Epidermal melanocyte (primary cell): ENCODE measurements at regions not wholly inside any gene's neighbourhood (a gene's known extent, or its start where the extent isn't known, plus 50 kb on each side); places are given as distances from the start of the nearest gene placed in this dataset.
A peak's percentile ranks its signal among the peaks of the same experiment; 100 is the strongest.

Experiments used
- DNase-seq: peaks from one replicate; pipeline ENCODE4 v3.0.0; 2011; ENCODE audit warnings: low spot score; ENCODE audit not compliant: insufficient read length

DNA sequence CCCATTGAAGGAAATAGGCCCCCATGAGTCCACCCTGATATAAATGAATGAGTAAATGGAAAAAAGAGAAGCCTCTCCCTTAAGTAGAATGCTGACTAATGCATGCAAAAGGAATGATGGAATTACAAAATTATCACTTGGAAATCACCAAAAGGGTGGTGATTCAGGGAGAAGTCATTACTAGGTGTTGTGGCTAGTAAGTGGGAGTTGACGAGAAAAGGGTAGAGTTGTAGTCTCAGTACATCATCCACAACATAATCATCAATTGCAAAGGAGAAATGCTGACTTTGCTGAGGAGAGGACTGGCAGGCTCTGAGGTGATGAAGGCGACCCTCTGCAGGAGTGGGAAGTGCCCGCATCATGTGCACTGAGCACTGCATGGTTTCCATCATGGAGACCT lies 201.5 kb upstream of the S1PR3 start:
- no peak for DNase-seq

GRCh38 chr9:88791105-88791805 lies 200.0 kb upstream of the S1PR3 start:
- no peak for DNase-seq

DNA sequence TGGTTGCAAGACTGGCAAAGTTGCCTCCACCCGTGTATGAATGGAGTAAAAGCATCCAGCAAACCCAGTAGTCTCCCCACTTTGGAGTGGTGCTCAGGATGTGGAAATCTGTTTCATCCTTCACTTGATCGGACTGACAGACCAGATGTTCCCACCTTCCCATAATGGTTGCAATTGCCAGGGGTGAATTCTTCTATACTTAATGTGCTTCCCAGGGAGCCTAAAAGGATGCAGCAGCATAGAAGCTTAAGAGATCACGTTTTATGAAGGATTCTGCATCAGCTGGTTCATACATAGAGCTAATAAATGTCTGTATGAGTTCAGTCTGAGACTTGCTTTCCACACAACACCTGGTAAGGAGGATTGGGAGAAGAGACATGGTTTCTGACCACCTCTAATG lies 198.8 kb upstream of the S1PR3 start:
- no peak for DNase-seq

DNA sequence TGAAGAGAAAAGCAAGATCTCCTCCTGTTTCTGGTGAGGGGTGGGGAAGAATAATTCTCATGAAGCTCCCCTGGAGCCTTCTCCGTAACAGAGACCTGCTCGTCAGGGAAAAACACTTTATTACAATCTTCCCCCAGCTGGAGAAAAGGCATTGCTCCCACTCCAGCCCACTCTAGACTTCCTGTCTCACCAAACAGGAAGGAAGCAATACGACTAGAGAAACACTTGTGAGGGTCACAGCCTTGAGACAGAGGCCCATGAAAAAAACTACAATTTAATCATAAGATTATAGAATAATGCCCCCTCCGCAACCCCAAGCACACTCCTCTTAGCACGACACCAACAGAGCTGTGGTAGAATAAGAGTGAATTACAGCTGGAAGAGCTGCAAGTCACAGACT lies 197.2 kb upstream of the S1PR3 start:
- DNase-seq, result no peak

- DNase-seq, result no peak
Observed at GRCh38 chr9:88796947-88797346, 194.3 kb upstream of the S1PR3 start.

DNA sequence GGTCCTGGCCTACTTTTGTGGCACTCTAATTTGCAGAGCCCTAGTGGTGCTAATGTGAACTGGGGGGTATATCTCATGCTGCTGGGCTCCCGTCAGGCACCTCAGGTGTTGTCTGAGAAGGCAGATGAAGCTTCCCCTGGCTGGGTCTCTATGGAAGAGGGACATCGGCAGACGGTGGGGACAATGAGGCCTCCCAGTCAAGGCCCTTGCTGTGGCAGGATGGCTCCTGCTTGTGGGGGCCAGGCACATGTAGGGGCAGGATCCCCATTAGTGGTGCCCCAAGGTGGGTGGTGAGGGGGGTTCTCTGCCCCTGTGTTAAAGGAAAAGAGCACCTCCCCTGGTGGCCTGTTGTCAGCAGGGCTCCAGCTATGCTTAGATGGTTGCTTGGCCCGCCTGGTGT lies 192.8 kb upstream of the S1PR3 start:
- no peak for DNase-seq

DNA sequence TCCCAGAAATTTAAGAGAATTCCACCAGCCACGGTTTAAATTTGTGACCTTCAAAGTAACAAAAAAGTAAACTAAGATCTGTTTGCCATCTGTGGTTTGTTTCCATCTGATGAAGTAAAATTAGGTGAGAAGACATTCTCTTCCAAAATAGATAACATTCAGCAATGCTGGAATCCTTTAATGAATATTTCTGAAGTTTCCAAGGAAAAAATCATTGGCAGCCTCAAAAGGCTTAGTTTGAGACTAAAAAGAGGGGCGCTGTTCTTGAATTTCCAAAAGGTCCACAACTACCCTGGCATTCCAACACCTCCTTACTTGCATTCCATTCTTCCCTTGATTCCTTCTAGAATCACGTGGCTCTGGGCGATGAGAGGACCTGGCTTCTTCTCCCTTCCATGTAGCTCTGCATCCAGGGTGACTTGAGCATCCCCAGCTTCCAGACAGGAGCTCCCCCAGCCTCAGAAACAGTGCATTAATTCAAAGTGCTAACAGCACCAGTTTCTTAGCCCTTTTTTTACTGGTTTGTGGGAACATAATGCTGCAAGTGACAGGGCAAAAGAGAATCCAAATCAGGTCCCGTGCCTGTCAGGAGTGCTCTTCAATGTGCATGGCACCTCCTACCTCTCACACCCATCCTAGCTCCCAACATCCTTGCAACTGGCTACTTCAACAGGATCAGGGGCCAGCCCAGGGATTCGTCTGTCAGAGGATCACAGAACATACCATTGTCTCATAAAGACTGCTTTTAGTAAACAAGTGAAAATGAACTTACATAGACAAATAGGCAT lies 191.5 kb upstream of the S1PR3 start:
- no peak for DNase-seq

GRCh38 chr9:88800329-88800682 lies 191.0 kb upstream of the S1PR3 start:
- no peak for DNase-seq

GRCh38 chr9:88801214-88801796 lies 190.0 kb upstream of the S1PR3 start:
- DNase-seq, result no peak

DNA sequence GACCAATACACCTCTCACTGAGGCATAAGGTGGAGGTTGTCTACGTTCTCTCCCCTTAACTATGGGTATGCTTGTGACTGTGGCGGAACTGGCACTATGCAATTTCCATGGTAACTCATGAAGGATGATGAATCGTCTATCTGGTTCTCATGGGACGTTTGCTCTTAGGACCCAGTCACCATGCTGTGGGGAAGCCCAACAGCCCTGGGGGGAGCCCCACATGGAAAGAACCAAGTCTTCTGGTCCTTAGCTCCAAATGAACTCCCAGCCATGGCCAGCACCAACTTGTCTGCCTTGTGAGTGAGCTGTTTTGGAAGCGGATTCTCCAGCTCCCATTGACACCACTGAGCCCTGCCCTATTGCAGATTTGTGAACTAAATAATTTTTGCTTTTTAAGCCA lies 188.7 kb upstream of the S1PR3 start:
- DNase-seq, result no peak

DNA sequence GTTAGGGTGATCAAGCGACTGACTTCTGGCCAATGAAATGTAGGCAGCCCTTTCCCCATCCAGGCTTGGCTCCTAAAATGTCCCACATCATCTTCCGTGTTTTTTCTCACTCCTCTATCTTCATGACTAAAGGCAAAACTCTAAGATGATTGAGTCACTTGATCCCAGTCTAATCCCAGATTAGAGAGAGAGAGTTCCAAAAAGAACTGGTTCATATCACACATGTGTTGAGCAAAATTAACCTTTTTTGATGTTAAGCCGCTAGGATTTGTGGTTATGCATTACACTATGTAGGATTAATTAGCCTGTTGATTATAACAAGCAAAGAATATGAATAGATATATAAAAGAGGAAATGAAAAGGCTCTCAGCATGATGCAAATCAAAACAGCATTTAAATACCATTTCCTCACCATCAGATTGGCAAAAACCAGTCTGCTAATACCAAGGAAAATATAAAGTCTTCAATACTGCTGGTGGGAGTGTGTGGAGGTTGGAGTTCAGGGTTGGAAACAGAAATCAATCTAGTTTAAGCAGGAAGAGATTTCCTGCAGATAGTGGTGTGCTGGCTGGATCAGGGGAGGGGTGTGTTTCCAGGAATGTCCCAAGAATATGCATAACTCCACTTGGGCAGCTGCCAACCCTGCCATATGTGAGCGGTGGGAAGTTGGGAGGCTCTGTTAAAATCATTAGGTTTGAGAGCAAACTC lies 187.6 kb upstream of the S1PR3 start:
- DNase-seq, result no peak

- no peak for DNase-seq
Observed at GRCh38 chr9:88804254-88804596, 187.0 kb upstream of the S1PR3 start.

DNA sequence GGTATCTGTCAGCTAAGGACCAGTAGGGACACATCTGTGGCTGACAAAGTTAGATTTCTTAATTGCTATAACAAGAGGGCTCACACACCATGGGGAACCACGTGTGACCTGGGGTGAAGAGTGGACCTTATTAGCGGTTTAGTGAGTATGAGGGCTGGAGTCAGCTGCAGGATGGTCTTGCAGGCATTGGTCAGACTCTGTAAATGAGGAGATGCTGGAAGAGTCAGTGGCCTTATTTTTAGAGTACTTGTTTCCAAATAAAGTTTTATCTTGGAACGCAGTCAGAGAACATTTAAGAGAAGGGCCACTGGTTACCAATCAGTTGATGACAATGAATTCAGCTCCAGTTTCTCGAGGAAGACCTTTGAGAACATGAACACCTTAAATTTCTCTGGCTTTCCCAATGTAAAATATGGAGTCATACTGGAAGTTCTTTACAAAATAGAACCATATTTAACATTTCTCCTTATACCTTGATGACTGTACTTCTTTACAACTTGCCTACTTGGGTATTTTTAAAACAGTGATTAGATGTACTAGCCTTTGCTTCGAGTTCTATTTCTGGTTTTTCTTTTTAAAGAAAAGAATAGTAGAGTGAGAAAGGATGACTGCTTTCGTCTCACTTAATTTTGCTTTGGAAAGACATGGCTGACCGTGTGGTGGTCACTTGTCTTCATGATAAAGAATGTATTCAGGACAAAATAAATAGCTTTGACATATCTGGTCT lies 185.9 kb upstream of the S1PR3 start:
- DNase-seq, result no peak

DNA sequence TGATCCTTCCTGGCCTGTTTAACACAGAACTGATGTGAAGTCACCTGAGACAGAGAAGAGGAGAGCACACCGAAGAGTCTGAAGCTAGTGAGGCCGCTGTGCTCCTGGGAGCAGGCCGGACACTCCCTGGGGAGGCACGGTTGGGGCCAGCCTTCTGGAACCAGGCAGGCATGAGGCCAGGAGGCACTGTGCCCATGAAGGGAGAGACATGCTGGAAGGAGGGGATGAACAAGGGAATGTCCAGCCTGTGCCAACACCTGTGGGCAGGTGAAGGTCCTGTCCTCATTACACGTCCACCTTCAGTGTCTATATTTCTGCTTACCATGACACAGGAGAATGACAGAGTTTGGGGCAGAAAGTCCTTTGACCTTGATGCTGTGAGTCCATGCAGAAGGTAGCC lies 183.8 kb upstream of the S1PR3 start:
- DNase-seq, result no peak

GRCh38 chr9:88808019-88808656 lies 183.1 kb upstream of the S1PR3 start:
- peak; percentile 47 for DNase-seq

- no peak for DNase-seq
Observed at GRCh38 chr9:88808761-88809354, 182.4 kb upstream of the S1PR3 start.

DNA sequence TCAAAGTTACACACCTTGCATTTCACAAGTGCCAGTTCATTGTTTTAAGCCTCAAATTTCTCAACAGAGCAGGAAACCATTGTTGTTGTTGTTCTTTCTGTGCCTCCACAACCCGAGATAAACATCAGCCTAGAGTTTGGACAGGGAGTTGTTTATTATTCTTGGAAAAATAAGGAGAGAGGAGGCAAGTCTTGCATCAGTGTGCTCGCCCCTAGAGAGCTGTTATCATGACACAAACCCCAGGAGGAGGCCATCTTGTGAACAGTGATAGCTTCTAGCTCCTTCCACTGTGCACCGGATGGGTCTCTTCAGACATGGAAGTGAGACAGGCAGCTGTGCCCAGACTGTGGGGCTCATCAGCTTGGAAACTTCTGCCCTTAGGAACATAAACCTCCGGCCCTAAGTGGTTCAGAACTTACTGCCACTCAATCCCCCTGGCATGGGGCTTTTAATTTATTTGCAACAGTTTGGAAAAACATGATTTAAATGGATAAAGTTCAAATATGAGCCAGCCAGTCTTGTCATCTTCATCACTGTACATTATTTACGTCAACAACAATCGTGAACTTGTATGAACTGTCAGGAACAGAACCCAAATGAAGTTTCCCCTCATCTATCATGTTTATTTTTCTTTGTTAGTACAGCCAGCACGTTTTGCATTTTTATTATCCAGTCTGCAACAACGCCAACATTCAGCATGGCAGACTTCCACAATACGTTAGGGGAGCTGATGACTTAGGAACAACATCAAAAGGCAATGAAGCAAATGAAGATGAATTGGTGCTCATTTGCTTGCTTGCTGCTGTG lies 181.7 kb upstream of the S1PR3 start:
- DNase-seq, result no peak

DNA sequence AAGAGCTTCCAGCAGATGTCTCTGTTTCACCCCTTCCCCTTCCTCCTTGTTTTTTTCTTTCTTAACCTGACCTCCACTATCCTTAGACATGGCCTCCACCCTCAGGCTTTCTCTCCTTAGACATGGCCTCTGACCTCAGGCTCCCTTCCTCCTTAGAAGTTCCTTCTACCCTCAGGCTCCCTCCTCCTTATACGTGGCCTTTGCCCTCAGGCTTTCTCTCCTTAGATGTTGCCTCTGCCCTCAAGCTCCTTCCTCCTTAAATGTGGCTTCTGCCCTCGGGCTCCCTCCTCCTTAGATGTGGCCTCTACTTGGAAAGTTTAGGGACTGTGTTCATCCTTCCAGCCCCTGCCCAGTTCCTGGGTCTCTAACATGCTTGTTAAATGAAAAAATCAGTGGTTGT lies 180.4 kb upstream of the S1PR3 start:
- no peak for DNase-seq

GRCh38 chr9:88811511-88811910 lies 179.8 kb upstream of the S1PR3 start:
- no peak for DNase-seq
